ENCODE measurements at regions not wholly inside any gene's neighbourhood (a gene's known extent, or its start where the extent isn't known, plus 50 kb on each side); places are given as distances from the start of the nearest gene placed in this dataset.

DNA sequence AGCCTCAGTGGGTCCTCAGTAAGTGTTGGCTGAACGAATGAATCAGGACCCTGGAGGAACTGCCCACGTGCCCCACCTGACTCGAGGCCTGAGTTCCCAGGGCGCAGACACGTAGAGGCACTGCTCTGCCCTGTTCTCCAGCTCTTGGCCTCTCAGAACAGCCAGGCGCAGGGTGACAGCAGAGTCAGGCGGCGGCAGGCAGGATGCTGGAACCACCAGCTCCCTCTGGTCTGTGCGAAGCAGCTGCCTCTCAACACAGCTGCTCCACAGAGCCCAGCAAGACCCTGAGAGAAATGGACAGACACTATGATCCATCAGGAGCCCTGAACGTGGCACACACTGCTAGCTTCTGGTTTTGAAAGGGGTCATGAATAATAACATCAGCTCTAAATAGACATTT, 53.1 kb upstream of the BCO1 start:
- Histone ChIP-seq H2BK15ac (ENCODE audit: low read depth, poor library complexity, severe bottlenecking) (no peak overlapping the region), H3K4me1 (ENCODE audit: control insufficient read depth, insufficient read depth, low read depth, low read length) (peaks cover 6% of the 10 kb centered on the region), H3K27me3 (ENCODE audit: control insufficient read depth in 1 of 2, insufficient read depth in 1 of 2, low read length in 2 of 2) (no peaks in the 10 kb centered on the region), H3K36me3 (ENCODE audit: control insufficient read depth in 1 of 2, insufficient read depth in 2 of 2, low read depth in 1 of 2, low read length in 2 of 2) (no peaks in the 10 kb centered on the region), H3K4ac (ENCODE audit: low read depth in 1 of 2, low read length in 2 of 2) (no peak overlapping the region), H4K8ac (ENCODE audit: low read length) (no peak overlapping the region), H3K23ac (ENCODE audit: low read length in 2 of 2) (no peak overlapping the region), H3K79me1 (replicated peaks; ENCODE audit: low read length, poor library complexity, severe bottlenecking) (no peaks in the 10 kb centered on the region), H2BK120ac (ENCODE audit: low read depth, low read length) (no peak overlapping the region), H3K27ac (ENCODE audit: low read length, poor library complexity, severe bottlenecking) (no peak overlapping the region), H2BK5ac (ENCODE audit: low read depth, low read length, poor library complexity, severe bottlenecking) (no peak overlapping the region), H3K9me3 (ENCODE audit: control insufficient read depth, low read length) (no peaks in the 10 kb centered on the region), H3K9ac (ENCODE audit: low read length) (no peak overlapping the region), H2AFZ (ENCODE audit: low read depth, low read length) (no peak overlapping the region), H3K4me2 (ENCODE audit: low read length, poor library complexity, severe bottlenecking) (no peak overlapping the region), H2BK12ac (ENCODE audit: low read length in 2 of 2) (peak overlapping the region in 1 of 2 experiments; percentile 4), H3K18ac (ENCODE audit: low read depth in 1 of 2, low read length in 2 of 2) (no peak overlapping the region), H3K4me3 (ENCODE audit: insufficient read depth in 1 of 2, low read depth in 1 of 2, low read length in 2 of 2) (no peak overlapping the region), H4K91ac (ENCODE audit: low read length) (peak overlapping the region; percentile 25), H3K14ac (ENCODE audit: low read length in 2 of 2) (no peak overlapping the region), H2AK5ac (ENCODE audit: low read length, severe bottlenecking) (no peak overlapping the region)
- no peak for DNase-seq
- WGBS: 76% methylated on average over 9 of the region's 10 CpGs

- no peak overlapping the region for H3K23ac ChIP-seq (ENCODE audit: low read length in 2 of 2)
- H4K91ac ChIP-seq (ENCODE audit: low read length): no peak overlapping the region
- H2BK120ac ChIP-seq (ENCODE audit: low read depth, low read length): peak overlapping the region; percentile 2
- H3K79me1 ChIP-seq (replicated peaks; ENCODE audit: low read length, poor library complexity, severe bottlenecking): no peaks in the 10 kb centered on the region
- H3K9me3 ChIP-seq (ENCODE audit: control insufficient read depth, low read length): no peaks in the 10 kb centered on the region
- H3K4me3 ChIP-seq (ENCODE audit: insufficient read depth in 1 of 2, low read depth in 1 of 2, low read length in 2 of 2): peak overlapping the region in 1 of 2 experiments; percentile 70
- peaks cover 8% of the 10 kb centered on the region for H3K4me1 ChIP-seq (ENCODE audit: control insufficient read depth, insufficient read depth, low read depth, low read length)
- WGBS: 16% methylated on average over 12 of the region's 13 CpGs
- peak overlapping the region; percentile 46 for H2AFZ ChIP-seq (ENCODE audit: low read depth, low read length)
- peak overlapping the region in 1 of 2 experiments; percentile 3 for H3K4ac ChIP-seq (ENCODE audit: low read depth in 1 of 2, low read length in 2 of 2)
- DNase-seq: peak; percentile 98
- H3K4me2 ChIP-seq (ENCODE audit: low read length, poor library complexity, severe bottlenecking): peak overlapping the region; percentile 44
- H2BK12ac ChIP-seq (ENCODE audit: low read length in 2 of 2): peak overlapping the region; percentile 60 to 94
- H3K18ac ChIP-seq (ENCODE audit: low read depth in 1 of 2, low read length in 2 of 2): peak overlapping the region; percentile 49 to 76
- no peak overlapping the region for H2AK5ac ChIP-seq (ENCODE audit: low read length, severe bottlenecking)
- no peaks in the 10 kb centered on the region for H3K36me3 ChIP-seq (ENCODE audit: control insufficient read depth in 1 of 2, insufficient read depth in 2 of 2, low read depth in 1 of 2, low read length in 2 of 2)
- H2BK5ac ChIP-seq (ENCODE audit: low read depth, low read length, poor library complexity, severe bottlenecking): peak overlapping the region; percentile 3
- no peak overlapping the region for H3K14ac ChIP-seq (ENCODE audit: low read length in 2 of 2)
- H2BK15ac ChIP-seq (ENCODE audit: low read depth, poor library complexity, severe bottlenecking): peak overlapping the region; percentile 15
- peak overlapping the region; percentile 73 for H3K9ac ChIP-seq (ENCODE audit: low read length)
- peak overlapping the region; percentile 33 for H4K8ac ChIP-seq (ENCODE audit: low read length)
- H3K27ac ChIP-seq (ENCODE audit: low read length, poor library complexity, severe bottlenecking): peak overlapping the region; percentile 67
- no peaks in the 10 kb centered on the region for H3K27me3 ChIP-seq (ENCODE audit: control insufficient read depth in 1 of 2, insufficient read depth in 1 of 2, low read length in 2 of 2)
Observed at GRCh38 chr16:81181013-81181720, 57.3 kb upstream of the BCO1 start.

- no peaks in the 10 kb centered on the region for H3K9me3 ChIP-seq (ENCODE audit: control insufficient read depth, low read length)
- H3K79me1 ChIP-seq (replicated peaks; ENCODE audit: low read length, poor library complexity, severe bottlenecking): no peaks in the 10 kb centered on the region
- H3K9ac ChIP-seq (ENCODE audit: low read length): peak overlapping the region; percentile 73
- H3K14ac ChIP-seq (ENCODE audit: low read length in 2 of 2): no peak overlapping the region
- H3K4me1 ChIP-seq (ENCODE audit: control insufficient read depth, insufficient read depth, low read depth, low read length): peaks cover 9% of the 10 kb centered on the region
- 71% methylated on average over 6 of the region's 6 CpGs for WGBS
- H3K18ac ChIP-seq (ENCODE audit: low read depth in 1 of 2, low read length in 2 of 2): peak overlapping the region; percentile 55 to 72
- H2BK5ac ChIP-seq (ENCODE audit: low read depth, low read length, poor library complexity, severe bottlenecking): no peak overlapping the region
- H3K4me3 ChIP-seq (ENCODE audit: insufficient read depth in 1 of 2, low read depth in 1 of 2, low read length in 2 of 2): peak overlapping the region in 1 of 2 experiments; percentile 70
- H3K4me2 ChIP-seq (ENCODE audit: low read length, poor library complexity, severe bottlenecking): no peak overlapping the region
- H4K91ac ChIP-seq (ENCODE audit: low read length): no peak overlapping the region
- no peak overlapping the region for H3K23ac ChIP-seq (ENCODE audit: low read length in 2 of 2)
- peak overlapping the region; percentile 37 for H2AK5ac ChIP-seq (ENCODE audit: low read length, severe bottlenecking)
- H3K27me3 ChIP-seq (ENCODE audit: control insufficient read depth in 1 of 2, insufficient read depth in 1 of 2, low read length in 2 of 2): no peaks in the 10 kb centered on the region
- H3K36me3 ChIP-seq (ENCODE audit: control insufficient read depth in 1 of 2, insufficient read depth in 2 of 2, low read depth in 1 of 2, low read length in 2 of 2): no peaks in the 10 kb centered on the region
- H4K8ac ChIP-seq (ENCODE audit: low read length): no peak overlapping the region
- H2BK15ac ChIP-seq (ENCODE audit: low read depth, poor library complexity, severe bottlenecking): peak overlapping the region; percentile 15
- peak overlapping the region in 1 of 2 experiments; percentile 94 for H2BK12ac ChIP-seq (ENCODE audit: low read length in 2 of 2)
- peak overlapping the region; percentile 2 for H2BK120ac ChIP-seq (ENCODE audit: low read depth, low read length)
- no peak overlapping the region for H2AFZ ChIP-seq (ENCODE audit: low read depth, low read length)
- peak overlapping the region; percentile 67 for H3K27ac ChIP-seq (ENCODE audit: low read length, poor library complexity, severe bottlenecking)
- H3K4ac ChIP-seq (ENCODE audit: low read depth in 1 of 2, low read length in 2 of 2): peak overlapping the region in 1 of 2 experiments; percentile 3
- no peak for DNase-seq
Observed at GRCh38 chr16:81180578-81180977, 57.9 kb upstream of the BCO1 start.

DNA sequence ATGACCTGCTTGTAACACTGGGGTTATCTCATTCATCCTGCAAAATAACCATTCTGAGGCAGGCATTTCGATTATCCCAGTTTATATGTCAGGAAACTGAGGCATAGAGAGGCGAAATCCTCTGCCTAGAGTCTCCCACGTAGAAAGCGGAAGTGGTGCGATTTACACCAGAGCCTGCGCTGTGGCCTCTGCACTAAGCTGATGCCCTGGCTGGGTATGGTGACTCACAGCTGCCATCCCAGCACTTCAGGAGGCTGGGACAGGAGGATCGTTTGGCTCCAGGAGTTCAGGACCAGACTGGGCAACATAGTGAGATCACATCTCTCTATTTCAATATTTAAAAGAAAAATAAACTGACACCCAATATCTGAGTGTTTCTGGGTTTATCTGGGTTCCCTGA, 59.3 kb upstream of the BCO1 start:
- H3K9ac ChIP-seq (ENCODE audit: low read length): no peak overlapping the region
- H4K8ac ChIP-seq (ENCODE audit: low read length): peak overlapping the region; percentile 47
- H3K27me3 ChIP-seq (ENCODE audit: control insufficient read depth in 1 of 2, insufficient read depth in 1 of 2, low read length in 2 of 2): no peaks in the 10 kb centered on the region
- H2BK12ac ChIP-seq (ENCODE audit: low read length in 2 of 2): no peak overlapping the region
- 82% methylated on average over 7 of the region's 7 CpGs for WGBS
- H2BK15ac ChIP-seq (ENCODE audit: low read depth, poor library complexity, severe bottlenecking): no peak overlapping the region
- no peak overlapping the region for H3K4me3 ChIP-seq (ENCODE audit: insufficient read depth in 1 of 2, low read depth in 1 of 2, low read length in 2 of 2)
- H3K79me1 ChIP-seq (replicated peaks; ENCODE audit: low read length, poor library complexity, severe bottlenecking): no peaks in the 10 kb centered on the region
- no peak overlapping the region for H3K4me2 ChIP-seq (ENCODE audit: low read length, poor library complexity, severe bottlenecking)
- no peaks in the 10 kb centered on the region for H3K36me3 ChIP-seq (ENCODE audit: control insufficient read depth in 1 of 2, insufficient read depth in 2 of 2, low read depth in 1 of 2, low read length in 2 of 2)
- no peak overlapping the region for H2BK120ac ChIP-seq (ENCODE audit: low read depth, low read length)
- peak overlapping the region; percentile 30 for H4K91ac ChIP-seq (ENCODE audit: low read length)
- H3K4me1 ChIP-seq (ENCODE audit: control insufficient read depth, insufficient read depth, low read depth, low read length): peaks cover 13% of the 10 kb centered on the region
- no peak overlapping the region for H2AFZ ChIP-seq (ENCODE audit: low read depth, low read length)
- H2AK5ac ChIP-seq (ENCODE audit: low read length, severe bottlenecking): peak overlapping the region; percentile 31
- no peak overlapping the region for H3K14ac ChIP-seq (ENCODE audit: low read length in 2 of 2)
- H3K18ac ChIP-seq (ENCODE audit: low read depth in 1 of 2, low read length in 2 of 2): no peak overlapping the region
- no peak overlapping the region for H2BK5ac ChIP-seq (ENCODE audit: low read depth, low read length, poor library complexity, severe bottlenecking)
- DNase-seq: no peak
- no peaks in the 10 kb centered on the region for H3K9me3 ChIP-seq (ENCODE audit: control insufficient read depth, low read length)
- H3K4ac ChIP-seq (ENCODE audit: low read depth in 1 of 2, low read length in 2 of 2): no peak overlapping the region
- no peak overlapping the region for H3K27ac ChIP-seq (ENCODE audit: low read length, poor library complexity, severe bottlenecking)
- H3K23ac ChIP-seq (ENCODE audit: low read length in 2 of 2): no peak overlapping the region
